ENCODE measurements at regions not wholly inside any gene's neighbourhood (a gene's known extent, or its start where the extent isn't known, plus 50 kb on each side); places are given as distances from the start of the nearest gene placed in this dataset.
"Not testable (repeated sequence)": the region's sequence is repeated elsewhere in the genome, so short reads cannot be mapped to it uniquely, and the experiment has no call there.

GRCh38 chr7:79977481-79977880 lies 157.2 kb upstream of the GNAI1 start:
- no peak for DNase-seq (ENCODE audit: low read depth)
- H3K4me3 ChIP-seq (ENCODE audit: low read depth, low read length), result no peak overlapping the region
- no peak for TF ChIP-seq CTCF (IDR thresholded peaks at IDR 0.05; ENCODE audit: insufficient read depth, low read depth, low read length, missing control alignments)

- H3K4me3 ChIP-seq (ENCODE audit: low read depth, low read length); DNase-seq (ENCODE audit: low read depth): not testable (repeated sequence)
These were observed 158.0 kb upstream of the GNAI1 start for GRCh38 chr7:79976711-79977020.

- H3K4me3 ChIP-seq (ENCODE audit: low read depth, low read length); DNase-seq (ENCODE audit: low read depth): not testable (repeated sequence)
These were observed 158.5 kb upstream of the GNAI1 start for GRCh38 chr7:79975986-79976710.

- no peak for DNase-seq (ENCODE audit: low read depth)
- H3K4me3 ChIP-seq (ENCODE audit: low read depth, low read length), result no peak overlapping the region
- TF ChIP-seq CTCF (IDR thresholded peaks at IDR 0.05; ENCODE audit: insufficient read depth, low read depth, low read length, missing control alignments), result no peak
These were observed 161.2 kb upstream of the GNAI1 start for GRCh38 chr7:79973455-79973854.

GRCh38 chr7:79971058-79971457 lies 163.6 kb upstream of the GNAI1 start:
- DNase-seq (ENCODE audit: low read depth), result no peak
- no peak for TF ChIP-seq CTCF (IDR thresholded peaks at IDR 0.05; ENCODE audit: insufficient read depth, low read depth, low read length, missing control alignments)
- no peak overlapping the region for H3K4me3 ChIP-seq (ENCODE audit: low read depth, low read length)

- DNase-seq (ENCODE audit: low read depth), result no peak
- no peak for TF ChIP-seq CTCF (IDR thresholded peaks at IDR 0.05; ENCODE audit: insufficient read depth, low read depth, low read length, missing control alignments)
- H3K4me3 ChIP-seq (ENCODE audit: low read depth, low read length), result no peak overlapping the region
These were observed 165.7 kb upstream of the GNAI1 start for GRCh38 chr7:79968894-79969293.

GRCh38 chr7:79968077-79968648 lies 166.5 kb upstream of the GNAI1 start:
- H3K4me3 ChIP-seq (ENCODE audit: low read depth, low read length), result no peak overlapping the region
- no peak for TF ChIP-seq CTCF (IDR thresholded peaks at IDR 0.05; ENCODE audit: insufficient read depth, low read depth, low read length, missing control alignments)
- DNase-seq (ENCODE audit: low read depth), result no peak

- no peak overlapping the region for H3K4me3 ChIP-seq (ENCODE audit: low read depth, low read length)
- no peak for TF ChIP-seq CTCF (IDR thresholded peaks at IDR 0.05; ENCODE audit: insufficient read depth, low read depth, low read length, missing control alignments)
- DNase-seq (ENCODE audit: low read depth), result no peak
These were observed 168.7 kb upstream of the GNAI1 start for GRCh38 chr7:79965946-79966345.

Measured in GM12865 (cell line).